ENCODE measurements at regions not wholly inside any gene's neighbourhood (a gene's known extent, or its start where the extent isn't known, plus 50 kb on each side); places are given as distances from the start of the nearest gene placed in this dataset.

DNA sequence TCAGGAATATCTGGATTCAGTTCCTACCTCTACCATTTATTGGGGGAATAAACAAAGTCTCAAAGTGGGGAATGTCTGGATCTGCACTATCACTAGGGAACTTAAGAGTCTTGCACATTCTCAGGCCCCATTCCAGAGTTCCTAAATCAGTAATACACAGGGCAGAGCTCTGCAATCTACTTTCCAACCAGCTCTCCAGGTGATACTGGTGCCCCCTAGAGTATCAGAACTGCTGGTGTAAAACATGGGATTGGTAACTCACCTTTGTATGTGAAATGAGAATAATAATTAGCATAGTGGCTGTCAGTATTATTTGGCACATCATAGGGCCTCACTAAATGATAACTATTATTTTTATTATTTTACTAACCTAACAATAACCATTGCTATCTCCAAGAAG lies 278.8 kb upstream of the IMPG1 start:
- CTCF ChIA-PET: no interaction called here
- Histone ChIP-seq H3K9me3 (ENCODE audit: control insufficient read depth in 2 of 3, low read length in 3 of 3) (no peaks in the 10 kb centered on the region), H3K27ac (ENCODE audit: low read depth, low read length) (no peak overlapping the region), H3K27me3 (ENCODE audit: control insufficient read depth in 2 of 2, insufficient read depth in 2 of 2, low read length in 2 of 2) (no peaks in the 10 kb centered on the region), H3K4me3 (ENCODE audit: low read length) (no peak overlapping the region), H3K36me3 (ENCODE audit: control insufficient read depth in 2 of 3, insufficient read depth in 3 of 3, low read length in 3 of 3) (no peaks in the 10 kb centered on the region), H3K4me1 (ENCODE audit: control insufficient read depth in 2 of 2, insufficient read depth in 2 of 2, low read length in 2 of 2) (no peaks in the 10 kb centered on the region)
- Mint-ChIP-seq H3K4me1 (no peaks in the 10 kb centered on the region), H3K27ac (no peak overlapping the region), H3K27me3 (no peaks in the 10 kb centered on the region), H3K36me3 (no peaks in the 10 kb centered on the region), H3K4me3 (no peak overlapping the region), H3K9me3 (peaks cover 0 to 19% (median 4%) of the 10 kb centered on the region in 11 donors)
- intact Hi-C loops (cut with micrococcal nuclease): no loop called here
- ATAC-seq (no peak), DNase-seq (no peak)
- POLR2A ChIA-PET: no interaction called here

DNA sequence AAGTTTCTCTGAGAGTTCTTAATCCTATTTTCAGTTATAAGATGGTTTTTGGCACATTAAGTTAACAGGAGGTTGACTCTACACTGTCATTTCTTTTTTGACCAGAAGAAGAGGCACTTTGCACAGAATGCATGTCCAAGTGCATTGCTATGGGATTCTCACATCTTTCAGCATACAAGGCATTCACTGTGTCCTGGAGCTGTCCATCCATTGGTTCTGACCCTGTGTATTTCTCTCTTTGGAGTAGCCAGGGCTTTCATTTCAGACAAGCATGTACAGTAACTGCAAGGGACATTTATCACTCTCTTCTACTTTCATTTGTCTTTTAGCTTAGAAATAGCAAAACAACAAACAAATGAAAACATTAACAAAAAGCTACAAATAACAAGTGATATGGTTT lies 275.1 kb upstream of the IMPG1 start:
- peaks cover 0 to 24% (median 4%) of the 10 kb centered on the region in 11 donors for H3K9me3 Mint-ChIP-seq
- no peaks in the 10 kb centered on the region for H3K36me3 Mint-ChIP-seq
- Histone ChIP-seq H3K4me3 (ENCODE audit: low read length) (no peak overlapping the region), H3K4me1 (ENCODE audit: control insufficient read depth in 2 of 2, insufficient read depth in 2 of 2, low read length in 2 of 2) (no peaks in the 10 kb centered on the region), H3K27ac (ENCODE audit: low read depth, low read length) (no peak overlapping the region), H3K9me3 (ENCODE audit: control insufficient read depth in 2 of 3, low read length in 3 of 3) (no peaks in the 10 kb centered on the region), H3K36me3 (ENCODE audit: control insufficient read depth in 2 of 3, insufficient read depth in 3 of 3, low read length in 3 of 3) (no peaks in the 10 kb centered on the region), H3K27me3 (ENCODE audit: control insufficient read depth in 2 of 2, insufficient read depth in 2 of 2, low read length in 2 of 2) (no peaks in the 10 kb centered on the region)
- POLR2A ChIA-PET: no interaction called here
- no peak overlapping the region for H3K4me3 Mint-ChIP-seq
- no peak for DNase-seq
- intact Hi-C loops (cut with micrococcal nuclease): no loop called here
- no peak for ATAC-seq
- H3K27ac Mint-ChIP-seq: no peak overlapping the region
- H3K27me3 Mint-ChIP-seq: no peaks in the 10 kb centered on the region
- no peaks in the 10 kb centered on the region for H3K4me1 Mint-ChIP-seq
- CTCF ChIA-PET: no interaction called here

DNA sequence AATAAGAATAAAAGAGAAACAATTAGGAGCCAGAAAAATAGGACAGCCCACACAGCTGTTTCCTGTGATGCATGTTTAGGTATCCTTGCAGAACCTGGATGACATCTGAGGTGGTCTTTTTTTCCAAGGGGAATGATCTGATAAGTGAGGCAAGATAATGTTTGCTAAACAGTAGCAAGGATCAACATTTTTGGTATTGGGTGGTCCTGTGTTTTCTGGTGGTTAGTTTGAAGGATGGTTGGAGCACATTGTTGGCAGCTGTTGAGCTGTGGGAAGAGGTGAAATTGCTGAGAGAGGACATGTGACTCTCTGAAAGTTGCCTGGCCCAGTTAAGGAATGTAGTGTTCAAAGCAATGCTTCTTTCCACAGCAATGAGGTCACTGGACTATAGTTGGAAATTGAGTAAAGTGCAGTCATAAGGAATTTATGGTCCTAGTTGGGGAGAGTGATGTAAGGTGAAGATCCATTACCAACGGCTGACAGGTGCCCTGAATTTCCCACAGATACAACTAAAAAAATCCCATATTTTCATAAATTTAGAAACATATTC lies 270.2 kb upstream of the IMPG1 start:
- no peak overlapping the region for H3K4me3 Mint-ChIP-seq
- ChIA-PET POLR2A (no interaction called here), CTCF (no interaction called here)
- peaks cover 0 to 26% (median 4%) of the 10 kb centered on the region in 11 donors for H3K9me3 Mint-ChIP-seq
- Histone ChIP-seq H3K4me1 (ENCODE audit: control insufficient read depth in 2 of 2, insufficient read depth in 2 of 2, low read length in 2 of 2) (no peaks in the 10 kb centered on the region), H3K36me3 (ENCODE audit: control insufficient read depth in 2 of 3, insufficient read depth in 3 of 3, low read length in 3 of 3) (no peaks in the 10 kb centered on the region), H3K27ac (ENCODE audit: low read depth, low read length) (no peak overlapping the region), H3K9me3 (ENCODE audit: control insufficient read depth in 2 of 3, low read length in 3 of 3) (peaks cover 0 to 7% (median 0%) of the 10 kb centered on the region in 3 experiments), H3K4me3 (ENCODE audit: low read length) (no peak overlapping the region), H3K27me3 (ENCODE audit: control insufficient read depth in 2 of 2, insufficient read depth in 2 of 2, low read length in 2 of 2) (no peaks in the 10 kb centered on the region)
- H3K4me1 Mint-ChIP-seq: no peaks in the 10 kb centered on the region
- no peak for DNase-seq
- ATAC-seq: no peak
- H3K36me3 Mint-ChIP-seq: no peaks in the 10 kb centered on the region
- intact Hi-C loops (cut with micrococcal nuclease): no loop called here
- H3K27me3 Mint-ChIP-seq: no peaks in the 10 kb centered on the region
- no peak overlapping the region for H3K27ac Mint-ChIP-seq

DNA sequence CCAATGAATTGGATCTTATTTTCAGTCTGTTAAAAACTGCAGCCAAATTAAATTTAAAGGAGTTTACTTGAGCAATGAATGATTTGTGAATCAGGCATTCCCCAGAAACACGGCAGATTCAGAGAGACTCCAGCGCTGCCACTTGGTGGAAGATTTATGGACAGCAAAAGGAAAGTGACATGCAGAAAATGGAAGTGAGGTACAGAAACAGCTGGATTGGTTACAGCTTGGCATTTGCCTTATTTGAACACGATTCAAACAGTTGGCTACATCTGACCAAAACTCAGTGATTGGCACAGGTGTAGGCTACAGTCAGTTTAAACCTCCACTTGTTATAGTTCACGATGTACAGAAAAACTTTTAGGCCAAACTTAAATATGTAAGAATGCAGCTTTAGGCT lies 257.6 kb upstream of the IMPG1 start:
- Histone ChIP-seq H3K4me3 (ENCODE audit: low read length) (no peak overlapping the region), H3K4me1 (ENCODE audit: control insufficient read depth in 2 of 2, insufficient read depth in 2 of 2, low read length in 2 of 2) (no peaks in the 10 kb centered on the region), H3K9me3 (ENCODE audit: control insufficient read depth in 2 of 3, low read length in 3 of 3) (no peaks in the 10 kb centered on the region), H3K27me3 (ENCODE audit: control insufficient read depth in 2 of 2, insufficient read depth in 2 of 2, low read length in 2 of 2) (no peaks in the 10 kb centered on the region), H3K36me3 (ENCODE audit: control insufficient read depth in 2 of 3, insufficient read depth in 3 of 3, low read length in 3 of 3) (no peaks in the 10 kb centered on the region), H3K27ac (ENCODE audit: low read depth, low read length) (no peak overlapping the region)
- ChIA-PET CTCF (no interaction called here), POLR2A (no interaction called here)
- H3K27me3 Mint-ChIP-seq: no peaks in the 10 kb centered on the region
- intact Hi-C loops (cut with micrococcal nuclease): no loop called here
- H3K27ac Mint-ChIP-seq: no peak overlapping the region
- no peak overlapping the region for H3K4me3 Mint-ChIP-seq
- no peaks in the 10 kb centered on the region for H3K4me1 Mint-ChIP-seq
- H3K9me3 Mint-ChIP-seq: peaks cover 4 to 27% (median 14%) of the 10 kb centered on the region in 11 donors
- DNase-seq (no peak), ATAC-seq (no peak)
- H3K36me3 Mint-ChIP-seq: no peaks in the 10 kb centered on the region

DNA sequence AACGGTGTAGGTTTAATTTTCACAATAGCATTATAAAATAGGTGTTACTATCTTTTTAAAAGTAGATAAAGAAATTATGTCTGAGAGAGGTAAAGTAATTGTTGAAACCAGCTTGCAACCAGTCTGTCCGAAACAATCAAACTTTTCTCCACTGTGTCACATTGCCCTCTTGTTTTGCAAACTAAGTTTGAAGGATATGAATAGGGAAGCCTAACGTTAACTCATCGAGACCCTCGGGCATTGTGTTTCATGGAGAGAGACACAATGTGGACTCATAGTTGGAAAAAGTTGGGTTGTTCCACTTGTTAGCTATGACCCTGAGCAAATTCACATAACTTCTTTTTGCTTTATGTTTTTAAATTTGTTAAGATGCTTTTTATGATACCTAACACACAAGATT lies 254.4 kb upstream of the IMPG1 start:
- no peak overlapping the region for H3K4me3 ChIP-seq (ENCODE audit: low read length)
- H3K9me3 ChIP-seq (ENCODE audit: control insufficient read depth in 2 of 3, low read length in 3 of 3): no peaks in the 10 kb centered on the region
- DNase-seq (no peak), ATAC-seq (no peak)
- Mint-ChIP-seq H3K27me3 (no peaks in the 10 kb centered on the region), H3K9me3 (peaks cover 0 to 20% (median 7%) of the 10 kb centered on the region in 11 donors), H3K4me3 (no peak overlapping the region), H3K4me1 (no peaks in the 10 kb centered on the region), H3K36me3 (no peaks in the 10 kb centered on the region), H3K27ac (no peak overlapping the region)
- ChIA-PET POLR2A (no interaction called here), CTCF (no interaction called here)
- H3K36me3 ChIP-seq (ENCODE audit: control insufficient read depth in 2 of 3, insufficient read depth in 3 of 3, low read length in 3 of 3): no peaks in the 10 kb centered on the region
- intact Hi-C loops (cut with micrococcal nuclease): no loop called here
- H3K4me1 ChIP-seq (ENCODE audit: control insufficient read depth in 2 of 2, insufficient read depth in 2 of 2, low read length in 2 of 2): no peaks in the 10 kb centered on the region
- no peak overlapping the region for H3K27ac ChIP-seq (ENCODE audit: low read depth, low read length)
- no peaks in the 10 kb centered on the region for H3K27me3 ChIP-seq (ENCODE audit: control insufficient read depth in 2 of 2, insufficient read depth in 2 of 2, low read length in 2 of 2)
